Ishikawa (cell line): ENCODE measurements at regions not wholly inside any gene's neighbourhood (a gene's known extent, or its start where the extent isn't known, plus 50 kb on each side); places are given as distances from the start of the nearest gene placed in this dataset.

ENCODE experiments used
- EGR1 ChIP-seq: IDR thresholded peaks from 2 replicates; pipeline ENCODE4 v1.6.1; 2012
- EP300 ChIP-seq: IDR thresholded peaks from 2 replicates; pipeline ENCODE4 v1.6.1; 2012; ENCODE audit warnings: borderline replicate concordance
- RAD21 ChIP-seq: IDR thresholded peaks from 2 replicates; pipeline ENCODE4 v1.6.1; 2012; ENCODE audit warnings: low read depth

GRCh38 chr2:5132281-5132680 is 559.9 kb upstream of the SOX11 start:
- TF ChIP-seq RAD21 (no peak), EGR1 (no peak), EP300 (no peak)
